Daoy (cell line): ENCODE measurements at regions not wholly inside any gene's neighbourhood (a gene's known extent, or its start where the extent isn't known, plus 50 kb on each side); places are given as distances from the start of the nearest gene placed in this dataset.

Source experiments
- DNase-seq: peaks from one replicate; pipeline ENCODE4 v3.0.0-alpha.2; 2015; ENCODE audit warnings: low read depth

GRCh38 chr12:123077298-123078119, 73.4 kb downstream of the PITPNM2 start:
- no peak for DNase-seq

- DNase-seq: no peak
Observed at GRCh38 chr12:123076604-123077297, 74.1 kb downstream of the PITPNM2 start.

GRCh38 chr12:123075646-123076171, 75.2 kb downstream of the PITPNM2 start:
- DNase-seq: peak; percentile 37

GRCh38 chr12:123075087-123075645, 75.7 kb downstream of the PITPNM2 start:
- no peak for DNase-seq

- DNase-seq: no peak
Observed at GRCh38 chr12:123073962-123074801, 76.7 kb downstream of the PITPNM2 start.

- DNase-seq: no peak
Observed at GRCh38 chr12:123073292-123073691, 77.6 kb downstream of the PITPNM2 start.

GRCh38 chr12:123071857-123072256, 79.0 kb downstream of the PITPNM2 start:
- no peak for DNase-seq

- DNase-seq: no peak
Observed at GRCh38 chr12:123071099-123071800, 79.6 kb downstream of the PITPNM2 start.

GRCh38 chr12:123070267-123071081, 80.4 kb downstream of the PITPNM2 start:
- no peak for DNase-seq

- DNase-seq: no peak
Observed at GRCh38 chr12:123069436-123070266, 81.2 kb downstream of the PITPNM2 start.

- DNase-seq: no peak
Observed at GRCh38 chr12:123067654-123068053, 83.2 kb downstream of the PITPNM2 start.

- DNase-seq: no peak
Observed at GRCh38 chr12:123066384-123066710, 84.5 kb downstream of the PITPNM2 start.

GRCh38 chr12:123065676-123066383, 85.1 kb downstream of the PITPNM2 start:
- DNase-seq: no peak

- no peak for DNase-seq
Observed at GRCh38 chr12:123064885-123065619, 84.6 kb downstream of the ARL6IP4 start.

GRCh38 chr12:123064366-123064765, 83.9 kb downstream of the ARL6IP4 start:
- no peak for DNase-seq

- DNase-seq: no peak
Observed at GRCh38 chr12:123063535-123063934, 83.1 kb downstream of the ARL6IP4 start.

GRCh38 chr12:123062681-123063486, 82.4 kb downstream of the ARL6IP4 start:
- DNase-seq: peak; percentile 62
